Heart left ventricle (tissue), 16 donors: ENCODE measurements at regions not wholly inside any gene's neighbourhood (a gene's known extent, or its start where the extent isn't known, plus 50 kb on each side); places are given as distances from the start of the nearest gene placed in this dataset.

Experiments
- ATAC-seq, 4 donors: fragments of 200-7000 bp; cut with Tn5 transposase; one replicate each; pipeline ENCODE4 v1.9.1; 2020 to 2022; ENCODE audit warnings: moderate library complexity in 4 of 4, mild to moderate bottlenecking in 3 of 4, moderate number of reproducible peaks in 1 of 4
- DNase-seq, 5 donors: peaks; one replicate each; pipeline ENCODE4 v3.0.0-alpha.2; 2020
- H3K27ac ChIP-seq, 12 donors: fragments of 200-600 bp; sonication (generic) in 4 of 12; one replicate each; pipeline versions ENCODE4 v1.5.0 to v1.8.0; 2016 to 2022; ENCODE audit warnings: mild to moderate bottlenecking in 2 of 12
- H3K27me3 ChIP-seq, 9 donors: fragments of 200-600 bp; sonication (generic) in 2 of 9; one replicate each; pipeline versions ENCODE4 v1.5.1 to v1.8.0; 2016 to 2022; ENCODE audit warnings: mild to moderate bottlenecking in 3 of 9
- H3K36me3 ChIP-seq, 9 donors: fragments of 200-600 bp; sonication (generic) in 2 of 9; one replicate each; pipeline versions ENCODE4 v1.5.0 to v1.8.0; 2018 to 2022; ENCODE audit warnings: mild to moderate bottlenecking in 2 of 9
- H3K4me1 ChIP-seq, 12 donors: fragments of 200-600 bp; sonication (generic) in 4 of 12; one replicate each; pipeline versions ENCODE4 v1.5.0 to v1.8.0; 2016 to 2022; ENCODE audit warnings: mild to moderate bottlenecking in 3 of 12
- H3K4me3 ChIP-seq, 12 donors: fragments of 200-600 bp; sonication (generic) in 4 of 12; one replicate each; pipeline versions ENCODE4 v1.5.0 to v1.8.0; 2017 to 2022; ENCODE audit warnings: mild to moderate bottlenecking in 9 of 12, moderate library complexity in 4 of 12
- H3K9me3 ChIP-seq, 12 donors: fragments of 200-600 bp; sonication (generic) in 4 of 12; one replicate each; pipeline versions ENCODE4 v1.5.0 to v1.8.0; 2016 to 2022; ENCODE audit warnings: mild to moderate bottlenecking in 1 of 12
- CTCF ChIP-seq, 12 donors: fragments of 200-600 bp; sonication (generic) in 4 of 12; IDR thresholded peaks; one replicate each; pipeline versions ENCODE4 v1.5.0 to v1.8.0; 2018 to 2022; ENCODE audit warnings: antibody characterized with exemption in 12 of 12, mild to moderate bottlenecking in 5 of 12
- POLR2A ChIP-seq, 2 donors: fragments of 450-650 bp; IDR thresholded peaks; one replicate each; pipeline ENCODE4 v1.6.1; 2017; ENCODE audit warnings: antibody characterized with exemption in 2 of 2, mild to moderate bottlenecking in 2 of 2, moderate library complexity in 2 of 2
- WGBS, 4 donors: extraction: QIAGEN DNeasy Blood & Tissue Kit in 2 of 4; methylation state at CpG; one replicate each; pipeline versions ENCODE4 v1.1.5 to v1.1.7; 2013 to 2018; 5-methylcytosine and 5-hydroxymethylcytosine counted together
- intact Hi-C, 10 donors: fragments of 100-400 bp; cut with DNase I; formaldehyde crosslinking; loops; one replicate each; pipeline versions ENCODE4 v1.11.1 to v1.14.2; 2022
- donor health status: ischemic (EF 13 %, LVEDD 7.1; RV severe dilation, severe dysfunction).
- donor health status: healthy with polysubstance abuse.
- donor health status: DM: no; HTN: yes; CAD: no.
- donor health status: DM: no; HTN: no; CAD: no.
- donor health status: ischemic (EF 25% LVEDD 6.9; RV normal size, moderate dysfunction).
- donor health status: ischemic (EF 25% LVEDD 5.7; RV mildly dilated, moderate dysfunction).
- donor health status: healthy.
- donor health status: DM: yes; HTN: yes; CAD: no.
- donor health status: ischemic (EF 35%, LVEDD 5.7; RV mildly dilated, moderate dysfunction).
- donor health status: nonischemic (EF 11% LVEDD 7.7; RV severe dilation, severe dysfunction).
- donor health status: DM: yes; HTN: yes; CAD: no.
- donor health status: PGD.
- donor health status: ischemic (EF 29% LVEDD 5.4; RV normal size, mild dysfunction).
- donor health status: nonischemic (EF 23%, LVEDD 6.1; RV moderate dilation, normal function).

- no peak for ATAC-seq
- TF ChIP-seq POLR2A (IDR thresholded peaks at IDR 0.05) (no peak), CTCF (IDR thresholded peaks at IDR 0.05) (no peak)
- Histone ChIP-seq H3K4me1 (peaks cover 0 to 15% (median 0%) of the 10 kb centered on the region in 12 donors), H3K4me3 (no peak overlapping the region), H3K36me3 (no peaks in the 10 kb centered on the region), H3K27ac (no peak overlapping the region), H3K27me3 (no peaks in the 10 kb centered on the region), H3K9me3 (no peaks in the 10 kb centered on the region)
- DNase-seq: no peak
- intact Hi-C loops: no loop called here
- 89 to 92% (median 90%) methylated on average over 3 of the region's 3 CpGs for WGBS, 4 donors
These were observed 76.1 kb upstream of the JUN start for GRCh38 chr1:58859769-58860485.

GRCh38 chr1:58861076-58861475 lies 77.2 kb upstream of the JUN start:
- H3K27ac ChIP-seq: no peak overlapping the region
- no peak for TF ChIP-seq POLR2A (IDR thresholded peaks at IDR 0.05)
- H3K27me3 ChIP-seq: no peaks in the 10 kb centered on the region
- H3K36me3 ChIP-seq: no peaks in the 10 kb centered on the region
- no peaks in the 10 kb centered on the region for H3K9me3 ChIP-seq
- ATAC-seq (no peak), DNase-seq (no peak)
- peaks cover 0 to 13% (median 0%) of the 10 kb centered on the region in 12 donors for H3K4me1 ChIP-seq
- H3K4me3 ChIP-seq: no peak overlapping the region
- intact Hi-C loops: no loop called here
- 77 to 90% (median 83%) methylated on average over 1 of the region's 1 CpG for WGBS, 4 donors

GRCh38 chr1:58861506-58861905 lies 77.7 kb upstream of the JUN start:
- ATAC-seq: no peak
- no peaks in the 10 kb centered on the region for H3K27me3 ChIP-seq
- no peak for DNase-seq
- TF ChIP-seq POLR2A (IDR thresholded peaks at IDR 0.05) (no peak), CTCF (IDR thresholded peaks at IDR 0.05) (no peak)
- H3K4me1 ChIP-seq: peaks cover 0 to 13% (median 0%) of the 10 kb centered on the region in 12 donors
- intact Hi-C loops: no loop called here
- H3K4me3 ChIP-seq: no peak overlapping the region
- no peaks in the 10 kb centered on the region for H3K9me3 ChIP-seq
- H3K36me3 ChIP-seq: no peaks in the 10 kb centered on the region
- no peak overlapping the region for H3K27ac ChIP-seq

GRCh38 chr1:58862728-58863385 lies 79.0 kb upstream of the JUN start:
- intact Hi-C loops: no loop called here
- no peak for DNase-seq
- no peaks in the 10 kb centered on the region for H3K9me3 ChIP-seq
- no peak overlapping the region for H3K4me3 ChIP-seq
- ATAC-seq: no peak
- no peak for TF ChIP-seq CTCF (IDR thresholded peaks at IDR 0.05)
- TF ChIP-seq POLR2A (IDR thresholded peaks at IDR 0.05): no peak
- 96 to 100% (median 99%) methylated on average over 1 of the region's 1 CpG for WGBS, 4 donors
- peaks cover 0 to 13% (median 0%) of the 10 kb centered on the region in 12 donors for H3K4me1 ChIP-seq
- no peaks in the 10 kb centered on the region for H3K36me3 ChIP-seq
- H3K27ac ChIP-seq: no peak overlapping the region
- no peaks in the 10 kb centered on the region for H3K27me3 ChIP-seq
